Heart right ventricle (tissue), 16 donors: ENCODE measurements at regions not wholly inside any gene's neighbourhood (a gene's known extent, or its start where the extent isn't known, plus 50 kb on each side); places are given as distances from the start of the nearest gene placed in this dataset.

Experiments
- ATAC-seq, 8 donors: fragments of 200-7000 bp; cut with Tn5 transposase; one replicate each; pipeline ENCODE4 v1.9.1; 2020; ENCODE audit warnings: mild to moderate bottlenecking in 8 of 8, moderate library complexity in 8 of 8, moderate number of reproducible peaks in 1 of 8
- DNase-seq, 2 donors: peaks; one replicate each; pipeline ENCODE4 v3.0.0-alpha.2; 2020
- H3K27ac ChIP-seq, 10 donors: fragments of 200-600 bp; sonication (generic) in 2 of 10; one replicate each; pipeline versions ENCODE4 v1.5.0 to v1.8.0; 2020 to 2022; ENCODE audit warnings: mild to moderate bottlenecking in 3 of 10
- H3K27me3 ChIP-seq, 7 donors: fragments of 200-600 bp; one replicate each; pipeline ENCODE4 v1.8.0; 2021 to 2022; ENCODE audit warnings: mild to moderate bottlenecking in 2 of 7
- H3K36me3 ChIP-seq, 9 donors: fragments of 200-600 bp; sonication (generic) in 1 of 9; one replicate each; pipeline versions ENCODE4 v1.5.0 to v1.8.0; 2020 to 2022; ENCODE audit warnings: mild to moderate bottlenecking in 2 of 9
- H3K4me1 ChIP-seq, 9 donors: fragments of 200-600 bp; sonication (generic) in 1 of 9; one replicate each; pipeline versions ENCODE4 v1.5.0 to v1.8.0; 2020 to 2022; ENCODE audit warnings: mild to moderate bottlenecking in 4 of 9
- H3K4me3 ChIP-seq, 10 donors: fragments of 200-600 bp; sonication (generic) in 2 of 10; one replicate each; pipeline versions ENCODE4 v1.5.0 to v1.8.0; 2020 to 2022; ENCODE audit warnings: mild to moderate bottlenecking in 7 of 10, moderate library complexity in 2 of 10
- H3K9me3 ChIP-seq, 11 donors: fragments of 200-600 bp in 10 of 11; sonication (generic) in 2 of 11; one replicate each; pipeline versions ENCODE4 v1.5.0 to v1.8.0; 2013 to 2022; ENCODE audit warnings: mild to moderate bottlenecking in 2 of 11, control low read depth in 1 of 11, moderate library complexity in 1 of 11
- WGBS, 2 donors: extraction: QIAGEN DNeasy Blood & Tissue Kit; methylation state at CpG; one replicate each; pipeline ENCODE4 v1.1.7; 2013; ENCODE audit warnings: inconsistent platforms in 1 of 2; 5-methylcytosine and 5-hydroxymethylcytosine counted together
- intact Hi-C, 10 donors: fragments of 100-400 bp; cut with DNase I; formaldehyde crosslinking; loops; one replicate each; pipeline versions ENCODE4 v1.11.1 to v1.14.2; 2022
- TF ChIP-seq, protein P1 (sequence below), 9 donors: fragments of 200-600 bp; sonication (generic) in 2 of 9; IDR thresholded peaks; one replicate each; pipeline versions ENCODE4 v1.5.0 to v1.8.0; 2021 to 2022; ENCODE audit warnings: antibody characterized with exemption in 9 of 9, mild to moderate bottlenecking in 5 of 9, moderate library complexity in 1 of 9
- donor health status: Arrhythmogenic right ventricular cardiomyopathy.
- donor health status: ischemic (EF 13 %, LVEDD 7.1; RV severe dilation, severe dysfunction).
- donor health status: healthy with polysubstance abuse.
- donor health status: DM: no; HTN: yes; CAD: no.
- donor health status: DM: no; HTN: no; CAD: no.
- donor health status: ischemic (EF 25% LVEDD 6.9; RV normal size, moderate dysfunction).
- donor health status: ischemic (EF 25% LVEDD 5.7; RV mildly dilated, moderate dysfunction).
- donor health status: healthy.
- donor health status: DM: yes; HTN: yes; CAD: no.
- donor health status: Ischemic cardiomyopathy.
- donor health status: ischemic (EF 35%, LVEDD 5.7; RV mildly dilated, moderate dysfunction).
- donor health status: nonischemic (EF 11% LVEDD 7.7; RV severe dilation, severe dysfunction).
- donor health status: DM: yes; HTN: yes; CAD: no.
- donor health status: PGD.
- donor health status: ischemic (EF 29% LVEDD 5.4; RV normal size, mild dysfunction).
- donor health status: nonischemic (EF 23%, LVEDD 6.1; RV moderate dilation, normal function).

DNA sequence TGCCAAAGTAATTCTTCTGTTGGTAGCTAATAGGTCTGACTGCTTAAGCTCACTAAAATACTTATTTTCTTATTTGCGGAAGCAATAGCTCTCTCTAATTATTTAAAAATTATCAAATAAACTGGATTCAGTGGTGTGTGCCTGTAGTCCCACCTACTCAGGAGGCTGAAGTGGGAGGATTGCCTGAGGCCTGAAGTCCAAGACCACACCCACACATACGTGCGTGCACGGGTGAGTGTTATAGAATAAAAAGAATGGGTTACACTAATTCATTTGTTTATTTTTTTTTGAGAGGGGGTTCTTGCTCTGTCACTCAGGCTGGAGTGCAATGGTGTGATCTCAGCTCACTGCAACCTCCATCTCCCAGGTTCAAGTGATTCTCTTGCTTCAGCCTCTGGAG is 94.2 kb upstream of the HNRNPU start:
- Histone ChIP-seq H3K4me1 (peaks cover 0 to 34% (median 9%) of the 10 kb centered on the region in 9 donors), H3K27ac (no peak overlapping the region), H3K4me3 (no peak overlapping the region), H3K27me3 (no peaks in the 10 kb centered on the region), H3K36me3 (no peaks in the 10 kb centered on the region), H3K9me3 (no peaks in the 10 kb centered on the region)
- DNase-seq (no peak), ATAC-seq (no peak)
- intact Hi-C loops, result no loop called here
- WGBS, 2 donors, result 95 to 99% methylated on average over 4 of the region's 4 CpGs
- TF ChIP-seq, protein P1, sequence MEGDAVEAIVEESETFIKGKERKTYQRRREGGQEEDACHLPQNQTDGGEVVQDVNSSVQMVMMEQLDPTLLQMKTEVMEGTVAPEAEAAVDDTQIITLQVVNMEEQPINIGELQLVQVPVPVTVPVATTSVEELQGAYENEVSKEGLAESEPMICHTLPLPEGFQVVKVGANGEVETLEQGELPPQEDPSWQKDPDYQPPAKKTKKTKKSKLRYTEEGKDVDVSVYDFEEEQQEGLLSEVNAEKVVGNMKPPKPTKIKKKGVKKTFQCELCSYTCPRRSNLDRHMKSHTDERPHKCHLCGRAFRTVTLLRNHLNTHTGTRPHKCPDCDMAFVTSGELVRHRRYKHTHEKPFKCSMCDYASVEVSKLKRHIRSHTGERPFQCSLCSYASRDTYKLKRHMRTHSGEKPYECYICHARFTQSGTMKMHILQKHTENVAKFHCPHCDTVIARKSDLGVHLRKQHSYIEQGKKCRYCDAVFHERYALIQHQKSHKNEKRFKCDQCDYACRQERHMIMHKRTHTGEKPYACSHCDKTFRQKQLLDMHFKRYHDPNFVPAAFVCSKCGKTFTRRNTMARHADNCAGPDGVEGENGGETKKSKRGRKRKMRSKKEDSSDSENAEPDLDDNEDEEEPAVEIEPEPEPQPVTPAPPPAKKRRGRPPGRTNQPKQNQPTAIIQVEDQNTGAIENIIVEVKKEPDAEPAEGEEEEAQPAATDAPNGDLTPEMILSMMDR (IDR thresholded peaks at IDR 0.05), result no peak

DNA sequence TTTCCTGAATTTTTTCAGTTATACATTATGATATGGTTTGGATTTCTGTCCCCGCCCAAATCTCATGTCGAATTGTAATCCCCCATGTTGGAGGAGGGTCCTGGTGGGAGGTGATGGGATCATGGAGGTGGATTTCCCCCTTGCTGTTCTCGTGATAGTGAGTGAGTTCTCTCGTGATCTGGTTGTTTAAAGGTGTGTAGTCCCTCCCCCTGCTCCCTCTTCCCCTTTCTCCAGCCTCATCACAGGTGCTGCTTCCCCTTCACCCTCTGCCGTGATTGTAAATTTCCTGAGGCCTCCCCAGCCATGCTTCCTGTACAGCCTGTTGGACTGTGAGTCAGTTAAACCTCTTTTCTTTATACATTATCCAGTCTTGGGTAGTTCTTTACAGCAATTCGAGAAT is 93.2 kb upstream of the HNRNPU start:
- Histone ChIP-seq H3K27ac (no peak overlapping the region), H3K4me1 (peaks cover 0 to 25% (median 6%) of the 10 kb centered on the region in 9 donors), H3K4me3 (no peak overlapping the region), H3K27me3 (no peaks in the 10 kb centered on the region), H3K9me3 (no peaks in the 10 kb centered on the region), H3K36me3 (no peaks in the 10 kb centered on the region)
- TF ChIP-seq, protein P1 (IDR thresholded peaks at IDR 0.05), result no peak
- DNase-seq (no peak), ATAC-seq (no peak)
- intact Hi-C loops, result no loop called here
- 72 to 83% methylated on average over 6 of the region's 6 CpGs for WGBS, 2 donors

DNA sequence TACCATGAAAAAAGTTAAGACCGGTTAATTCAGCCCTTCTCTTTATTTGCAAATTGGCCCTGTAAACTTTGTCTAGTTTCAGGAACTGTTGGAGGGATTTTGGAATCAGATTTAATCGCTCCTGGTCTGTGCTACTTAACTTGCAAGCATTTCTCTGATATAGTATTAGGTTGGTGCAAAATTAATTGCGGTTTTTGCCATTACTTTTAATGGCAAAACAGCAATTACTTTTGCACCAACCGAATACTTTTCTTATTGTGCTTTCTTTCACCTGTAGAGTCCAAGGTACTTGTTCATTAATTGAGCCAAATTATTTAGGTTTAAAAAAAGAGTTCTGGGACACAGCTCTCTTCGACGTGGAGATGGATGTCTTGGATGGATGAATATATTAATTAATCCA is 92.8 kb upstream of the HNRNPU start:
- Histone ChIP-seq H3K36me3 (no peaks in the 10 kb centered on the region), H3K4me3 (no peak overlapping the region), H3K9me3 (no peaks in the 10 kb centered on the region), H3K27ac (no peak overlapping the region), H3K4me1 (peaks cover 0 to 21% (median 6%) of the 10 kb centered on the region in 9 donors), H3K27me3 (no peaks in the 10 kb centered on the region)
- DNase-seq (no peak), ATAC-seq (no peak)
- TF ChIP-seq, protein P1 (IDR thresholded peaks at IDR 0.05), result no peak
- 91 to 95% methylated on average over 6 of the region's 6 CpGs for WGBS, 2 donors
- intact Hi-C loops, result no loop called here

DNA sequence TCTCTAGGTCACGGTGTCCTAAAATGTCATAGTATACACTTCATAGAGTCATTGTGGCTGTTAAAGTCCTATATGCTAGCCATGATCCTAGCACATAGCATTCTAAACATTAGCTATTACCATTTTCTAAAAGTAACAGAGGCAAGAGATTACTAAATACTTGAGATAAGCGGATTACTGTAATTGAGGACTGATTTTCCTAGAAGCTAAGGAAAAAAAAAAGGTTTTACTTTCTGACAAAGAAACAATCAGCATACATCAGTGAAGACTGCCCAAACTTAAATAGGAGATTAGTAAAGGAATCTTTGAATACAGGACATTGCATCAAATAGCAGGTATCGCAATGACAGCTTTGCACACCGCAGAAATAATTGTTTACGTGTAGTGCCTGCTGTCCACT is 91.3 kb upstream of the HNRNPU start:
- Histone ChIP-seq H3K9me3 (no peaks in the 10 kb centered on the region), H3K4me3 (no peak overlapping the region), H3K27me3 (no peaks in the 10 kb centered on the region), H3K27ac (no peak overlapping the region), H3K4me1 (peaks cover 0 to 20% (median 6%) of the 10 kb centered on the region in 9 donors), H3K36me3 (no peaks in the 10 kb centered on the region)
- ATAC-seq (no peak), DNase-seq (no peak)
- intact Hi-C loops, result no loop called here
- TF ChIP-seq, protein P1 (IDR thresholded peaks at IDR 0.05), result no peak
- WGBS, 2 donors, result 90 to 91% methylated on average over 5 of the region's 5 CpGs
